Kidney epithelial cell (primary cell): ENCODE measurements at regions not wholly inside any gene's neighbourhood (a gene's known extent, or its start where the extent isn't known, plus 50 kb on each side); places are given as distances from the start of the nearest gene placed in this dataset.

Experiments
- DNase-seq: peaks from one replicate; pipeline ENCODE4 v3.0.0-alpha.2; 2010; ENCODE audit warnings: low read depth
- H3K27me3 ChIP-seq: 2 replicates; pipeline ENCODE4 v1.6.0; 2011; ENCODE audit warnings: low read length; ENCODE audit not compliant: control insufficient read depth, insufficient read depth
- H3K36me3 ChIP-seq: 2 replicates; pipeline ENCODE4 v1.5.1; 2011; ENCODE audit warnings: low read length; ENCODE audit not compliant: control insufficient read depth, insufficient read depth
- H3K4me3 ChIP-seq: 2 replicates; pipeline ENCODE4 v1.5.1; 2011; ENCODE audit warnings: low read depth, mild to moderate bottlenecking, control low read depth, low read length
- CTCF ChIP-seq: IDR thresholded peaks from 2 replicates; pipeline ENCODE4 v1.5.1; 2011; ENCODE audit warnings: mild to moderate bottlenecking, moderate library complexity, low read length, control low read depth, inconsistent platforms; ENCODE audit not compliant: insufficient read depth, poor library complexity, severe bottlenecking

- Histone ChIP-seq H3K36me3 (no peaks in the 10 kb centered on the region), H3K27me3 (no peaks in the 10 kb centered on the region), H3K4me3 (no peak overlapping the region)
- TF ChIP-seq CTCF: no peak
- no peak for DNase-seq
Measured at GRCh38 chr4:133714211-133714610, 487.4 kb downstream of the PABPC4L start.

- no peak for DNase-seq
- H3K36me3 ChIP-seq: no peaks in the 10 kb centered on the region
- no peaks in the 10 kb centered on the region for H3K27me3 ChIP-seq
- no peak overlapping the region for H3K4me3 ChIP-seq
- TF ChIP-seq CTCF: no peak
Measured at GRCh38 chr4:133713340-133713739, 488.2 kb downstream of the PABPC4L start.

GRCh38 chr4:133711817-133712216 lies 489.8 kb downstream of the PABPC4L start:
- H3K4me3 ChIP-seq: no peak overlapping the region
- no peak for DNase-seq
- no peaks in the 10 kb centered on the region for H3K36me3 ChIP-seq
- TF ChIP-seq CTCF: no peak
- H3K27me3 ChIP-seq: no peaks in the 10 kb centered on the region

- TF ChIP-seq CTCF: no peak
- Histone ChIP-seq H3K36me3 (no peaks in the 10 kb centered on the region), H3K27me3 (no peaks in the 10 kb centered on the region), H3K4me3 (no peak overlapping the region)
- no peak for DNase-seq
Measured at GRCh38 chr4:133694416-133694815, 507.2 kb downstream of the PABPC4L start.

- Histone ChIP-seq H3K27me3 (no peaks in the 10 kb centered on the region), H3K36me3 (no peaks in the 10 kb centered on the region)
- no peak for TF ChIP-seq CTCF
Measured at GRCh38 chr4:133683967-133684366, 517.6 kb downstream of the PABPC4L start.

GRCh38 chr4:133668061-133668851 lies 519.2 kb downstream of the PCDH10 start:
- H3K36me3 ChIP-seq: no peaks in the 10 kb centered on the region
- TF ChIP-seq CTCF: no peak

More at GRCh38 chr4:133683967-133684366, 517.6 kb downstream of the PABPC4L start:
- no peak for DNase-seq
- H3K4me3 ChIP-seq: no peak overlapping the region

More at GRCh38 chr4:133668061-133668851, 519.2 kb downstream of the PCDH10 start:
- Histone ChIP-seq H3K4me3 (no peak overlapping the region), H3K27me3 (no peaks in the 10 kb centered on the region)
- no peak for DNase-seq
